Fibroblast of mammary gland (primary cell): ENCODE measurements at regions not wholly inside any gene's neighbourhood (a gene's known extent, or its start where the extent isn't known, plus 50 kb on each side); places are given as distances from the start of the nearest gene placed in this dataset.

Source experiments
- DNase-seq: peaks from one replicate; pipeline ENCODE4 v3.0.0-alpha.2; 2010; ENCODE audit warnings: low read depth
- H3K4me3 ChIP-seq: 2 replicates; pipeline ENCODE4 v1.5.1; 2011; ENCODE audit warnings: low read depth, mild to moderate bottlenecking, low read length, moderate library complexity; ENCODE audit not compliant: control insufficient read depth
- TF ChIP-seq, protein P1 (sequence below): conservative IDR thresholded peaks from 2 replicates; pipeline ENCODE4 v1.5.1; 2011; ENCODE audit warnings: low read depth, low read length, inconsistent platforms; ENCODE audit not compliant: control insufficient read depth, insufficient read depth

DNA sequence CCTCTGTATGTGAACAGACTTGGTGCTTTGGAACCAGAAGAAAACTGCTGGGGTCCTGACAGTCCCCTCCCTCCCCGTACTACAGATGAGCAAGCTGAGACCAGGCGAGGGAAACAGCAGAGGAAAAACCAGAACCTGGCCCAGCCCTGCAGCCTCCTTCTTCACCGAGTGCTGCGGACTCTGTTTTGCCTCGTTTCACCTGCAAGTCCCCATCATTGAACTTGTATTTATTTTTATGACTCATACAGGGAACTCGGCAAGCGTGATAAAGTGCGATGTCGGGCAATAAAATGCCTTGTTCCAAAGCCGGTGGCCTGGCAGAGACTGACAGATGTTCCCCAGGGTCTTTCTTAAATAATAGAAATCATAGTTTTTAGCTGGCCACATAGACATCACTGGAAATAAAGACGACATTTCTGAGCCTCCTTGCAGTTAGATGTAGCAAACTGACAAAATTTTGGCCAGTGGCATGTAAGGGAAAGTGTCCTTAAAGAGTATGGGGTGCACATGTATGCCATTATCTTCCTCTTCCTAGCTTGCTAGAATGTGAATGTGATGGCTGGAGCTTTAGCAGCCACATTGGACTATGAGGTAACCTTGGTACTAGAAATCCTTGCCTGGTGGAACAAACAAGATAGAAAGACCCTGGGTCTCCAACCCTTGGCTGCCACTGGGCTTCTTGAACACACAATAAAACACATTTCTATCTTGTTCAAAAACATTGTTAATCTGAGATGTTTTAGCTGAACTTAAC lies 128.6 kb downstream of the IRF8 start:
- TF ChIP-seq, protein P1, sequence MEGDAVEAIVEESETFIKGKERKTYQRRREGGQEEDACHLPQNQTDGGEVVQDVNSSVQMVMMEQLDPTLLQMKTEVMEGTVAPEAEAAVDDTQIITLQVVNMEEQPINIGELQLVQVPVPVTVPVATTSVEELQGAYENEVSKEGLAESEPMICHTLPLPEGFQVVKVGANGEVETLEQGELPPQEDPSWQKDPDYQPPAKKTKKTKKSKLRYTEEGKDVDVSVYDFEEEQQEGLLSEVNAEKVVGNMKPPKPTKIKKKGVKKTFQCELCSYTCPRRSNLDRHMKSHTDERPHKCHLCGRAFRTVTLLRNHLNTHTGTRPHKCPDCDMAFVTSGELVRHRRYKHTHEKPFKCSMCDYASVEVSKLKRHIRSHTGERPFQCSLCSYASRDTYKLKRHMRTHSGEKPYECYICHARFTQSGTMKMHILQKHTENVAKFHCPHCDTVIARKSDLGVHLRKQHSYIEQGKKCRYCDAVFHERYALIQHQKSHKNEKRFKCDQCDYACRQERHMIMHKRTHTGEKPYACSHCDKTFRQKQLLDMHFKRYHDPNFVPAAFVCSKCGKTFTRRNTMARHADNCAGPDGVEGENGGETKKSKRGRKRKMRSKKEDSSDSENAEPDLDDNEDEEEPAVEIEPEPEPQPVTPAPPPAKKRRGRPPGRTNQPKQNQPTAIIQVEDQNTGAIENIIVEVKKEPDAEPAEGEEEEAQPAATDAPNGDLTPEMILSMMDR: no peak
- H3K4me3 ChIP-seq: no peak overlapping the region
- no peak for DNase-seq

DNA sequence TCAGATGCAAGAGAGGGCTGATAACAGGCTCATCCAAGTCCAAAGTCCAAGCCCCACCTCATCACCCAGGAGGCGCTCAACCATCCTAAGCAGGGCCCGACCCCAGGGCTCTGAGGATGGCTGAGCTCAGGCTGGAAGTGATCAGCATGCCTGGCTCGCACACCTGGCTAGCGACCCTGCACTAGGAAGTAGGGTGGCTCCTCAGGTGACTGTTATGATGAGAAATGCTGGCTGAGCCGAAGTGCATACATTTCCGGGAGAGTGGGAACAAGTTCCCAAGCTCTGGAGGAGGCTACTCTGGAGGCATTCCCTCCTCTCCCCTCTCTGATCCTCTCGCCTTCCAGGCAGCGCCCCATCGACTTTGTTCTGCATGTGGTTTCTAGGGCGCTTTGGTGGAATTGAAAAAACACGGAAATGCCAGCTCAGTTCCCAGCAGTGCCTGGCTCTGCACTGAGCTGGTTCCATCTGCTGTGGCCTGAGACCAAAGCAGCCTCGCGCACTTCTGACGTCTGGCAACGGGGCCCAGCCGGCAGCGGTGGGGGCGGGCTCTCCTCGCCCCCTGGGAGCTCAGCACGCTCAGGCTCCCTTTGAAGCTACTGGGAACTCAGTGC lies 130.3 kb downstream of the IRF8 start:
- TF ChIP-seq, protein P1: no peak
- peak; percentile 13 for DNase-seq
- no peak overlapping the region for H3K4me3 ChIP-seq

DNA sequence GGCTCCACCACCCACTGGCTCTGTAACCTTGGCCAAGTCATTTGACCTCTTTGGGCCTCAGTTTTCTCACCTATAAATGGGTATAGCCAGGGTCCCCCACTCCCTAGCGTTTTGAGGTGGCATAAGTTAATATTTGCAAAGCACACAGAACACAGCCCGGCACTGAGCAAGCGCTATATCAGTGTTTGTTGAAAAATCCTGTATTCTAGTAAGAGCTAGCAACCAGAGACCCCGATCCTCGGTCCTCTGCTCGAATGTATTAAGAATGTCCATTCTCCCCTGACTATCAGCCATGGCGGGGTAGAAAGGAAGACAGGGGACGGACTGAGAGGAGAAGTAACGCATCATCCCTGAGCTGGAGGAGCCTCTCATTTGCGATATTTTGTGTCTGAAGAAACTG lies 131.2 kb downstream of the IRF8 start:
- H3K4me3 ChIP-seq: no peak overlapping the region
- no peak for DNase-seq
- TF ChIP-seq, protein P1: no peak

DNA sequence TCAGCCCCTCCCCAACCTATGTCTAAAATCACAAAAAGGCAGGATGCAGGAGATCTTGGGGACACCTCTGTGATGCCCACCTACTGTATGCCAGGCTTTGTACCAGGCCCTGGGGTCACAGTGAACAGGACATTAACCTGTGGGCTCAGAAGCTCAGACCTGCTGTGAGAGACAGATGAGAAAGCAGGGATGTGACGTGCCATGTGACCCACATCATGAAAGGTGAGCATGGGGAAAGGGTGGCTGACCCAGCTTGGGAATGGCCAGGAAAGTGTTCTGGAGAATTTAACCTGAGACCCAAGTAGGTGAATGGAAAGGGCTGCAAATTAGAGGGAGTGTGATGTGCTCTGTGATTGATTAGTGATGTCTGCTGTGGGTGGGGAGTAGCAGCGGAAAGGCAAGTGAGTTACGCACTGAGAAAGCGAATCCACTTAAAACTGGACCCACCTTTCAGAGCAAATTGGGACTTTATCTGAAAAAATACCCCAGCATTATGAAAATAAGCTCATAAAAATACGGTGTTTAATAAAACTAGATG lies 132.2 kb downstream of the IRF8 start:
- no peak for DNase-seq
- no peak overlapping the region for H3K4me3 ChIP-seq
- TF ChIP-seq, protein P1: no peak

GRCh38 chr16:86033016-86033474 lies 134.1 kb downstream of the IRF8 start:
- DNase-seq: no peak
- TF ChIP-seq, protein P1: no peak
- H3K4me3 ChIP-seq: no peak overlapping the region

DNA sequence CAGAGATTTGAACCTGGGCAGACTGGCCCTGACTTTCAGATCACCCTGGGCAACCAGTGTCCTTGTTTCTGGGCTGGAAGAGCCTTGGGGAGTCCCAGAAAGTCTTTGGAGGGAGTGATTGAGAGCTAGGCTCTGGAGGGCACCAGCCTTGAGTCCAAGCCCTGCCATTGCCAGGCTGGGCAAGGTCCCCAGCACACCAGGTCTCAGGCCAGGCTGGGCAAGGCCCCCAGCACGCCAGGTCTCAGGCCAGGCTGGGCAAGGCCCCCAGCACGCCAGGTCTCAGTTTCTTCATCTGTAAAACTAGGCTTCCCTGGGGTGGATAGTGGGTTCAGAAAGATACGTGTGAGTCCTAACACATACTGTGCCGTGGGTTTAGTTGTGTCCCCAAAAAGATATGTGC lies 135.0 kb downstream of the IRF8 start:
- TF ChIP-seq, protein P1: no peak
- no peak for DNase-seq
- H3K4me3 ChIP-seq: no peak overlapping the region
